GM19328 (cell line): ENCODE measurements at regions not wholly inside any gene's neighbourhood (a gene's known extent, or its start where the extent isn't known, plus 50 kb on each side); places are given as distances from the start of the nearest gene placed in this dataset.
"Not testable (repeated sequence)": the region's sequence is repeated elsewhere in the genome, so short reads cannot be mapped to it uniquely, and the experiment has no call there.

Source experiments
- ATAC-seq: cut with Tn5 transposase; IDR thresholded peaks from one replicate; pipeline ENCODE4 v1.9.1; 2021; ENCODE audit warnings: mild to moderate bottlenecking, moderate library complexity; ENCODE audit not compliant: unreplicated experiment

DNA sequence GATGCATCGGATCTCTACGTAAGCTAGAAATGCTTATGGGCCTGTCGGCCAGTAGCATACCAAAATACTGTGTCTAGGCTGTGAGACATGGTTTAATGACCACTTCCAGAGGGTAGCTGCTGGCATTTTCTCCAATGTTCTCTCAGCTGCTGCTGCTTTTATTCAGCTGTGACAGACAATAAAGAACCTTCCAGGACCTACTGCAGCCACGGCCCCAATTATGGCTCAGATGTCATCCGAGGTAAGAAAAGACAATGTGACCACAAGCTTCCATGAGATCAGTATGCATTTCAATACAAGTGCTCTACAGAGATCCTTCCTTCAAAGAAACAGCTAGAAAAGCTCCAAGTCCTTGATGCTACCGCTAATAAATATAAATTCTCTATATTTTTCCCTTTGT, 256.2 kb downstream of the SDHAF3 start:
- no peak for ATAC-seq

DNA sequence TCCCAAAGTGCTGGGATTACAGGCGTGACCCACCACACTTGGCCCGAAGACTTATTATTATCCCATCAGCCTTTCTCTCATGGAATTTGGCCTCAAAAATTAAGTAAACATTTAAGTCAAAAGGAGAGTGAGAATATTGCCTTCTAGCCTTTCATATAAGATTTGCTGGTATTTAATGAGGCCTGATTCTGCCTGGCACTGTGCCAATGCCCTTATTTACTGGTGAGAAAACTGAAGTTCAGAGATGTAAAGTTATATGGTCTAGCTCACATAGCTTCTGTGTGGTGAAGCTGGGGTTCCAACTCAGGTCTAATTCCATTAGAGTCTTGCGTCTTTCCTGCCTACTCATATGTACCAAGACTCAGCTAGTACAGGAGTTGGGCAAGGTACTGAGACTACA, 260.2 kb downstream of the SDHAF3 start:
- no peak for ATAC-seq

DNA sequence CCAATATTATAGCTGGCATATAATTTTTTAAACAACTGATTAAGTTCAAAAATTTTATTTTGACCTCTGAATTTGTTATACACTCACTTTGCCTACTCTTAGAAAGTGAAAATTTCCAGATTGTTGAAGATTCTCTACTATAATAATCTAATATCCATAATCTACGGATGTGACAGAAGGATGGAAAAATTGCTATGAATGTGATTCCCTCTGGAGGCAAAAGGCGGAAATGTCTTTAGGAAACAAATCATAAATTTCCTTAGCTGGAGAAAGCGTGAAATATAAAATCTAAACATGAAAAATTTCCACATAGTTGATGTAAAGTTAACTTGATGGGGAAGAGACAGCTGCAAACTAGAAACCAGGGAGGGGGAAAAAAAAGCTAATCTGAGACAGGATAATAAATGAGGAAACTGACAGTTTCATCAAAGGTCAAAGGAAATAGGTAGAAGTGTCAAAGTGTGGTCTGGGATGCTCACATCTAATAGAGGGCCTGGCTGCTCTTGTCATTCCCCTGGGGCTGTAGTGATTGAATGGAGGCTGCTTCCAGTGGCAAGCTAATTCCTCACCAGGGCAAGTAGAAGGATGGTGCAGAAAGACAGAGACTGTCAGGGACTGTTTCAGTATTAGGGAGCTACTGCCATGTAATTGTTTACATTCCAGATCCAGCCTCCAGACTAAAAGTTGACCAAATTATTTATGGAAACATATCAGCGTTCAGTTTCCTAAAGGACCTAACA, 264.5 kb downstream of the SDHAF3 start:
- no peak for ATAC-seq

DNA sequence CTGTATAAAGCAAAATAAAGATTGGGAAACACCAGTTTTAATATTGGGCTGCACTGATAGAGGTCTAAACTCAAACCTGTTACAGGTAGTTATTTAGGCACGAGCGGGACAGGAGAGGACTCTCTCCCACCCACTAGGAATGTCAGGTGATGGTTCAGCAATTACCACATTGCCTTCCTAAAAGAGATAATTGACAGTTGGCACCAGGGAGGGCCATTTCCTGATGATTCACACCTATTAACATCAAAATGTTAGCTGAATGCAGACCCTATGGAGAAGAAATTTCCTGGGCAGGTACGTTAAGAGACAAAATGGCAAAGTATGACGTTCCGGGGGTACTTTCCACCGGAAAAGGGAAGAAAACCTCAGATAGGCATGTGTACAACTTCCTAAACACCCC, 272.6 kb downstream of the SDHAF3 start:
- no peak for ATAC-seq

DNA sequence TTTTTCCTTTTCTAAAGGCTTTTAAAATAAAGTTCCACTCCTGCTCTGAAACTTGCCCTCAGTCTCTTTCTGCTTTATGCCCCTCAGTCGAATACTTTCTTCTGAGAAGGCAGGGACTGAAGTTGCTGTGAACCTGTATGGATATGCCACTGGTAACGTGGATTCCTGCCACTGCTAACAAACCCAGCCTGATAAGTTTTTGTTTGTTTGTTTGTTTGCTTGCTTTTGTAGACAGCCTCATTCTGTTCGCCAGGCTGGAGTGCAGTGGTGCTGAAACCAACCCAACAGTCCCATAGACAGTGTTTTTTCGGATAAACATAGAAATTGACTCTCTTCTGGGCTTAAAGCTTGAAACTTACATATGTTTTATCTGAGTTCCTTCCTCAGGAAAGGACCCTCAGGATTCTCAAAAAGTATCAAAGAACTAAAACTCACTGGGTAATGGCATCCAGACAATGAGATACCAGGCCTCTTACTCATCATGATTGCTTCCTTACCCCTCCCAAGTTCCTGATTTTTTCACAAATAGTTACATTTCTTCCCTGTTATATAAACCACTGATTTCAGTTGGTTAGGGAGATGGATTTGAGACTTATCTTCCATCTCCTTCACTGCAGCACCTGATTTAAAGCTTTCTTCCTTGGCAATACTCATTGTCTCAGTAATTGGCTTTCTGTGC, 273.6 kb downstream of the SDHAF3 start:
- no peak for ATAC-seq

DNA sequence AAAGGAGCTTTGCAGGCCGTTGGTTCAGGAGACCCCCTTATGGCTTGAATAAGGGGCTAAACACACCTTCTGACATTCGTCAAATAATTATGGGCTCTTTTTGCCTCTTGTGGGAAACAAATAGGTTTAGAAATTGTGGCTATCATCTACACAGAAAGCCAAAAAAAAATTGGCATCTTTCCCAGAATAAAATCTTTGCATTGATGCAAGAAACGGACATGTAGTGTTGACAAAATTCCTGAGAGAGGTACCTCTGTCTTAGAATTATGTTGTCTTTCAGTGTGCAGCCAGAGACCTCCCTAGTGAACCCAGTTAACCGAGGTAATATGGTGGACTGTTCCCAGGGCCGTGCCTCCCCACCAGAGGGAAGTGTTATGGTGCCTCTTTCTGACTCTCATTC, 283.9 kb downstream of the SDHAF3 start:
- no peak for ATAC-seq

DNA sequence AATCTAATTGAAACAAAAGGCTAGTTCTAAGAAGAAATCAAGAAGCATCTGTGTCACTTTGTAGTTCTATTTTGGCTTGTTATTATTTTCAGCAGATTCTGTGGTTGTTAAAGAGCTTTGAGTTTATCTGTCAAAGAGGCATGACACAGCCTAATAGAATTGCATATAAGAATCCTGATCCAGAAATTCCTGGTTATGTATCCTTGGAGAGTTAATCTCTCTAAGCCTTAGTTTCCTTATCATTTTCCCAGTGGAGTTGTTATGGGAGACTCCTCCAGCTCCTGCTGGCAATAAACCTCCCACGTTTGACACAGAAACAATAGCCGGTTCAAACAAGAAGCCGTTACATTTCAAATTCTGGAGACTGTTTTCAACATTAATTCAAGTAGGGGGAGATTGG, 288.3 kb downstream of the SDHAF3 start:
- ATAC-seq = no peak

DNA sequence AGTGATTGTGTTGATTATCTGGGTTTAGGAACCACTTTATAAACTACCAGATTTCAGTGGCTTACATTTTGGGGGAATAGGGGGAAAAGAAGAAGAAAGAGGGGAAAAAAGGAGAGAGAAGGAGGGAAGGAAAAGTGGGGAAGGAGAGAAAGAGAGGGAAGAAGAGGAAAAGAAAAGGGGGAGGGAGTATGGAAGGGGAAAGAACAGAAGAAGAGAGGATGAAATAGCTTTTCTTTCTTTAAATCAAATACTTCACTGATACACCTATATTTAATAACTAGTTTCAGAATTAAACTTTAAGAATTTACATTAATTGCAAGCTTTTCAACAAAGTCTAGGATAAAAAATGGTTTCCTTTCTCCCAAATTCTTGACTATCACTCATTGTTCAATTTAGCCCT, 289.6 kb downstream of the SDHAF3 start:
- no peak for ATAC-seq

DNA sequence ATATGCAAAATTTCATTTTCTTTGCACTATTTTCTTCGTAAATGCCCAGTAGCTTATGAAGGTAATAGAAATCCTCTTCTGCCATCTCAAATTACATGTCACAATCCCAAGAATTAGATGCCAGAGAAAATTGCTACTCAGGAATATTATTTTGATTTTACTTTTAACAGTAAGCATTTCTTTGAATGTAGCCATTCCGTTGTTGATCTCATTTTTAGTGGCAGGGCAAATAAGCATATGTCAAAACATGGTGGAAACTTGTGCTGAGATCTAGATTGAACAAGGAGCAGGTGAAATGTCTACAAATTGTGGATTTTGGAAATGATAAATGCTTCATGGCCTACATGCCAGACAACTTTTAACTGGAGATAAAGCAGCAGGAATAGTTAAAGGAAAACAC, 291.8 kb downstream of the SDHAF3 start:
- no peak for ATAC-seq

DNA sequence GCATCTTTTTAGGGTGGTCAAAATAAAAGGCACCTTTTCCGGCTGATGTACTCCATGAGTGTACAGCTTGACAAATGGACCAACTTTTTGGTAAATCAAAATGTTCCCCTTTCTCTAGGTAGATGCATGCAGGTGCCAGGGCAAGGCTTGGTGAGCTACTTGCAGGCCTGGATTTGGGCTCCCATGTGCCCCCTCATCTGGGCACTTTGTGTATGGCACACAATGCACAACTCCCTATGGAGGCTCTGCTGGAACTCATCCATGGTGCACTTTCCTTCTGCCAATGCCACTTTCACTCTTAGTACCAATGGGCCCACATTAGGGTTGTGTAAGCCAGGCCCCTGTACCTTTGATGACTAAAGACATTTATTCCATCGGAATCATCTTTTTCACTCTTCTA, 300.8 kb downstream of the SDHAF3 start:
- ATAC-seq = no peak

DNA sequence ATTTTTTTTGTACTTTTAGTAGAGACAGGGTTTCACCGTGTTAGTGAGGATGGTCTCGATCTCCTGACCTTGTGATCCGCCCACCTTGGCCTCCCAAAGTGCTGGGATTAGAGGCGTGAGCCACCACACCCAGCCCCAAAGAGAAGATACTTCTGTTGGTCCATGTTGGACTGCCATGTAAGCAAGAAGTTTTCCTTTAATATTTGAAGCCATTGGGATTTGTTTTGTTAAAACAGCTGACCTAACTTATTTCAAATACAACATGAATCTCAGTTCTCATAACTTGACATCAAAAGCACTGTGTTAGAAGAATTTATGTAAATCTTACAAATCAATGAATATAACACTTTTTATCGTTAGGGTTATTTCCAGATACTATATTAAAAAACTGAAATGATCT, 302.4 kb downstream of the SDHAF3 start:
- ATAC-seq = no peak

DNA sequence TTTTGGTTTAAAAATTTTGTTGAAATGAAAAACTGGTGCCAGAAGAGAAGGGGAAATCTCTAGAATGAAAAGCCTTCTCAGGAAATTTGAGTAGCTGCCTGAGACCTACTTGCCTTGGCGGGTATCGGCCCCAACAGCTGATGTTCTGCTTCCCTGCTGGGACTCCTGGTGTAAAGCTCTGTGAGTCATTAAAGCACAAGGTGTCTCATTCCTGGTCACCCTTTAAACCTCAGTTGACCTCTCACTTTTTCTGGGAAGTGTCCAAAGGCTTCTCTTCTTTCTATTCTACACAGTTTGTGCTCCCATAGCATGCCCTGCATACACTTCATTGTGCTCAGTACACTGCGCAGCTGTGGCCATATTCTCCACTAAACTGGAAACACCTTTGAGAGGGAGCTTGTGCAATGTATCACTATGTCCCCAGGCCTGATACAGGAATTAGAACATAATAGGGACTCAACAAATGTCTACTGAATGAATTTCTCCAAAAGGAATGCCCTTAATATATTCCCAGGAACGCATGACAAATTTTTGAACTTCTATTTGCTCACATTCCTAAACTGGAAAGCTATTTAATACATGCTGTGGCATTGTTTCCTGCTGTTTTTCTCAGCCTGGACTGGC, 303.9 kb downstream of the SDHAF3 start:
- ATAC-seq = no peak

DNA sequence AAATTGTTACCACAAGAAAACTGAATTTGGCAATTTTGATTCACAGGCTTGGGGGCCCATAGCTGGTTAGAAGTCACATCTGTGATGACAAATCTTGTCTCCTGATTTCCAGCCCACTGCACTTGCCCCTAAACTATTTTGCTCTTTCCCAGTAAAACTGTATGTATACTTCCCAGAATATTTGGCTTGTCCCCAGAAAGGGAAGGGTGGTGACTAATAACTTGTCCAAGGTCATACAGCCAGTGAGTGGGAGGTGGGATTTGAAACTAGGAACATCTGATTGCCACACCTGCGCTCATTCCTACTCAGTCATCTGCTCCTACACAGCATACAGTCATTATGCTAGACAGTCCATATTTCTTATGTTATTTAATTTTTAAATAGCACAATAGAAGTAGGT, 304.5 kb downstream of the SDHAF3 start:
- ATAC-seq = no peak

DNA sequence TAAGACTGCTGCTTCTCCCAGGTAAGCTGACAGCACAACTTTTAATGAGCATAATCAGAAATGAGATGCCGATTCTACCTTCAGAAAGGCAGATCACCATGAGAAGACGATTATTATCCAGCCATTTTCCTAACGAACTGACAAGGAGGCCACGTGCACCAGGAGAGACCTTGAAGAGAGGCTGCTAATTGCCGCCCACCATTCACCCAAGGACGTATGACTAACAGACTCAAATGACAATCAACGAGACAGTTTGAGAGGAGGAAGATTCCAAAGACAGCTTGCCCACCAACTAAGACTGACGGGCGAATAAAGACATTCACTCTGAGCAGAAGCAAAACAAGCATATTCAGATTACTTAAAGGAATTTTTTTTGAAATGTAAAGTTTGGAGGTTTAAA, 301.9 kb upstream of the TAC1 start:
- ATAC-seq = no peak

DNA sequence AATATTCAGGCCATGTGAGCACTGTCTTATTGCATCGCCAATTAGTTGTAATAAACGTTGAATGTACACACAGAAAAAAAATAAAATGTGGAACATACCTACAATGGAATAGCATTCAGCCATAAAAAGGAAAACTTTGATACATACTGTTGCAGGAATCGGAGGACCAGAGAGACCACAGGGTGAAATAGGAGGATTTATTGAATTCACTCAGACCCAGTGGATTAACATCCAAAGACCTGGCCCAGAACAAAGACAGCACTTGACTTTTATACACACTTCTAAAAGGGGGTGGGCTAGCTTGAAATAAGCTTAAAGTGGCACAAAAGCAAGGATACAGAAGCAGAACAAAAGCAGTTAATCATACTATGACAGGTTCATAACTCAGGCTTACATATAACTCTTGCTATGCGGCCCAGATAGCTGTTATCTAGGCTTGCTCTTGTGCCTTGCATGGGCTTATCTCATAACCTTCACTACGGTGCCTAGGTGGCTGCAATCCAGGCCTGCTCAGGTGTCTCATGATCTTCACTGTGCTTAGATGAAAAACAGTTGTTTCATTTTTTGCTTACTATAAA, 292.2 kb upstream of the TAC1 start:
- no peak for ATAC-seq

DNA sequence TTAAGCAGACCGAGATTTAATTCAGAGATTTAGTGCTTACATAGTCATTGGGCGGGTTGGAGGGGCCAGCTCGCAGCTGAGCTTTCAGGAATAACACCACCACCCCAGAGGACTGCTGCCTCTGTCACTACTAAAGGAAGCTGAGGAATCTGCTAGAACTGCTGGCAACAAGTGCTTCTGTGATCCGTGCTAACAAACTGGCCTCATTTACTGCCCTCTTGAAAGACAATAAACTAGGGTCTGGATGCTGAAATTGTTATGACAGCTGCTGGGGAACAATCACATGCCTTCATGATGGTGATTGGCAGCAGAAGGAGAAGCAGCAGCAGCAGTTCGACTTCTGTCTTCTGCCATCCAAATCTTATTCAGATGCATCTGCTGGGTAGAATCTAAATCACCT, 285.5 kb upstream of the TAC1 start:
- no peak for ATAC-seq

DNA sequence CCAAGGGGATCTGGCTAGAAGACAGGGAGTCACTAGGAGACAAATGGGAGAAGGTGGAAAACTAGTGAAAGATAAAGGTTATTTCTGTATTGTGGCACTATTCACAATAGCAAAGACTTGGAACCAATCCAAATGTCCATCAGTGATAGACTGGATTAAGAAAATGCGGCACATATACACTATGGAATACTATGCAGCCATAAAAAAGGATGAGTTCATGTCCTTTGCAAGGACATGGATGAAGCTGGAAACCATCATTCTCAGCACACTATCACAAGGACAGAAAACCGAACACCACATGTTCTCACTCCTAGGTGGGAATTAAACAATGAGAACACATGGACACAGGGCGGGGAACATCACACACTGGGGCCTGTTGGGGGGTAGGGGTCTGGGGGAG, 282.4 kb upstream of the TAC1 start:
- not testable (repeated sequence) for ATAC-seq

DNA sequence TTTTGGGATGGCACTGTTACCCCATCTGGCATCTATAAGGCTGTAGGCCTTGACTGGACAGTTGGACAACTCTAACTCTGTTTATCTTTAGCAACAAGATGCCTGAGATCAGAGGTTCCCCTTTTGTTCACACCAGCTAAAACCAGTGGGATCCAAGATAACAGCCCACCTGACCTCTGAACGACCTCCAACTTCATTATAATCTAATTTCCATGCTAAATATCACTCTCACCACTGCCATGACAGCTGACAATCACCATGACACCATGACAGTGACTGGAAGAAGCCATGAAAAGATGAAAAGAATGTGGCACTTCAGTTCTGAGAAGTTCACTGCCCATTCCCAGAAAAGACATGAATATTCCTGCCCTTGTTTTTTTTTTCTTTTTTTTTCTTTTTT, 281.4 kb upstream of the TAC1 start:
- no peak for ATAC-seq

DNA sequence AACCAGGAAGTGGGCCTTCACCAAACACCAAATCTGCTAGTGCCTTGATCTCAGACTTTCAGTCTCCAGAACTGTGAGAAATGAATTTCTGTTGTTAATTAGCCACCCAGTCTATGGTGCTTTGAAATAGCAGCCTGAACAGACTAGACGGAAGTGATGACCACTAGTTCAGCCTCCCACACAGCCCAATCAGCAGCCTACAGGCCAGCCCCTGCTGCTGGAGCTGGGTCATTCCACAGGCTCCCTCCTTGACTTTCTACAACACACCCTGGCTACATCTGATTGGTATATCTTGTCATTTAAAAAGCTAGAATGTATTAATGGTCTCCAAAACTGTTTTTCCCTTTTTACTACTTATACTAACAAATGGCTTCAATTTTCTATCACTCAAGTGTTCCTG, 277.2 kb upstream of the TAC1 start:
- ATAC-seq = no peak

DNA sequence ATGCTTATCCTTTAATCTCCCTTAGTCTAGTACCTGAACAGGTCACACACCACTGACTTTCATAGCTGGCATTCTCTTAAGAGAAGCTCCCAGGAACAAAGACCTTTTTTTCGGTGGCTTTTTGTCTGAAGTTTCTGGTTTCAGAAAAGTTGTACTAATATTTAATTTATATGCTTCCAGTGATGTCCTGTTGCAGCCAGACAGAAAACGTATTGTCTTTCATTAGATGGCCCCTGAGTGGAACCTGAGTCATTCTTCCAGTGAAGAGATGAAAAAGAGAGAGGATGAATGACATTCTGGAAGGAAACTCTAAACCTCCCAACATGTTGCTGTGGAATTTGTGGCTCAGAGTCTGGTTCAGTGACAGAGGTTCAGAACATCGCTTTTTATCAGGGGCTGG, 274.8 kb upstream of the TAC1 start:
- no peak for ATAC-seq

DNA sequence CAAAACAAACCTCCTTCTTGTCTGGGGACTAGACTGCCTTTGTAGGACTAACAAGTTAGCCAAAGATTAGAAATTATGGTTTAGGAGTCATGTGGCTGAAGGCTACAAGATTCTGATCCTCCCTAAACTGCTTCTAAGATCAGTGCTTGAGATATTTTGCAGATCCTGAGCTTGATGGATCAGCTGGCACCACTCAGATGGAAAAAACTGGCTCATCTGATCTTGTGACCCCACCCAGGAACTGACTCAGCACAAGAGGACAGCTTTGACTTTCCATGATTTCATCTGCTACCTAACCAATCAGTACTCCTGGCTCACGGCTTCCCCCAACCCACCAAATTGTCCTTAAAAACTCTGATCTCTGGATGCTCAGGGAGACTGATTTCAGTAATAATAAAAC, 271.5 kb upstream of the TAC1 start:
- no peak for ATAC-seq

DNA sequence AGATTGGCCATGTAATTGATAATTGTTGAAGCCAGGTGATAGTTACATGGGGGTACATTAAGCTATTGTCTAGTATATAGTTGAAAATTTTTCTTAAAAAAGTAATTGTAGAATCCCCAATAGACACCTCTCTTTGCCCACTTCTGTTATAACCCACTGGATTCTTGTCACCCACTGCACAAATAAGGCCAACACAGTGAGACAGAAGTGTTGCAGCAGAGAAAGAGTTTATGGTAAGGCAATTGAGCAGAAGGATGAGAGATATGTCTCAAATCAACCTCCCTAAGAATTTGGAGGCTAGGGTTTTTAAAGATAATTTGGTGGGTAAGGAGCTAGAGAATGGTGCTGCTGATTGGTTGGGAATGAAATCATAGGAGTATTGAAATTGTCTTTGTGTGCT, 270.3 kb upstream of the TAC1 start:
- no peak for ATAC-seq
